ENCODE measurements at regions not wholly inside any gene's neighbourhood (a gene's known extent, or its start where the extent isn't known, plus 50 kb on each side); places are given as distances from the start of the nearest gene placed in this dataset.

DNA sequence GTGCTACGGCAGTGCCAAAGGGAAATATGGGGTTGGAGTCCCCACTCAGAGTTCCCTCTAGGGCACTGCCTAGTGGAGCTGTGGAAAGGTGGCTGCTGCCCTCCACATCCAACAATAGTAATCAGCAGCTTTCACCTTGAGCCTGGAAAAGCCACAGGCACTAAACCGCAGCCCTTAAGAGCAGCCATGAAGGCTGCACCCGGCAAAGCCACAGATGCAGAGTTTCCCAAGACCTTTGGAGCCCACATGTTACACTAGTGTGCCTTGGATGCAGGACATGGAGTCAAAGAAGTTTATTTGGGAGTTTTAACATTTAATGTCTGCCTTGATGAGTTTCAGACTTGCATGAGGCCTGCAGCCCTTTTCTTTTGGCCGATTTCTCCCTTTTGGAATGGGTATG, 91.4 kb upstream of the HSF2 start:
- no peaks in the 10 kb centered on the region for H3K36me3 Mint-ChIP-seq
- no peak overlapping the region for H3K27ac Mint-ChIP-seq
- H3K9ac ChIP-seq = no peak overlapping the region
- TF ChIP-seq EZH2phosphoT487 (IDR thresholded peaks at IDR 0.05) = no peak
- no peak for TF ChIP-seq EZH2 (IDR thresholded peaks at IDR 0.05)
- TF ChIP-seq, protein P1, sequence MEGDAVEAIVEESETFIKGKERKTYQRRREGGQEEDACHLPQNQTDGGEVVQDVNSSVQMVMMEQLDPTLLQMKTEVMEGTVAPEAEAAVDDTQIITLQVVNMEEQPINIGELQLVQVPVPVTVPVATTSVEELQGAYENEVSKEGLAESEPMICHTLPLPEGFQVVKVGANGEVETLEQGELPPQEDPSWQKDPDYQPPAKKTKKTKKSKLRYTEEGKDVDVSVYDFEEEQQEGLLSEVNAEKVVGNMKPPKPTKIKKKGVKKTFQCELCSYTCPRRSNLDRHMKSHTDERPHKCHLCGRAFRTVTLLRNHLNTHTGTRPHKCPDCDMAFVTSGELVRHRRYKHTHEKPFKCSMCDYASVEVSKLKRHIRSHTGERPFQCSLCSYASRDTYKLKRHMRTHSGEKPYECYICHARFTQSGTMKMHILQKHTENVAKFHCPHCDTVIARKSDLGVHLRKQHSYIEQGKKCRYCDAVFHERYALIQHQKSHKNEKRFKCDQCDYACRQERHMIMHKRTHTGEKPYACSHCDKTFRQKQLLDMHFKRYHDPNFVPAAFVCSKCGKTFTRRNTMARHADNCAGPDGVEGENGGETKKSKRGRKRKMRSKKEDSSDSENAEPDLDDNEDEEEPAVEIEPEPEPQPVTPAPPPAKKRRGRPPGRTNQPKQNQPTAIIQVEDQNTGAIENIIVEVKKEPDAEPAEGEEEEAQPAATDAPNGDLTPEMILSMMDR (IDR thresholded peaks at IDR 0.05) = no peak
- H4K20me1 ChIP-seq (ENCODE audit: low read depth) = no peaks in the 10 kb centered on the region
- no peaks in the 10 kb centered on the region for H3K9me3 ChIP-seq (ENCODE audit: low read depth)
- H3K27ac ChIP-seq = no peak overlapping the region
- H3K9me3 Mint-ChIP-seq = peaks cover 8% of the 10 kb centered on the region
- H3K4me3 ChIP-seq = no peak overlapping the region
- H3K36me3 ChIP-seq = no peaks in the 10 kb centered on the region
- no peaks in the 10 kb centered on the region for H3K27me3 Mint-ChIP-seq (ENCODE audit: insufficient read depth, low read depth)
- H3K4me1 ChIP-seq = no peaks in the 10 kb centered on the region
- no peaks in the 10 kb centered on the region for H3F3A ChIP-seq (ENCODE audit: low read depth)
- no peaks in the 10 kb centered on the region for H3K79me2 ChIP-seq (ENCODE audit: low read depth)
- DNase-seq (ENCODE audit: low spot score) = no peak
- H2AFZ ChIP-seq (replicated peaks) = no peak overlapping the region
- no peaks in the 10 kb centered on the region for H3K27me3 ChIP-seq
- no peaks in the 10 kb centered on the region for H3K4me1 Mint-ChIP-seq
- no peak overlapping the region for H3K4me2 ChIP-seq
- no peak overlapping the region for H3K4me3 Mint-ChIP-seq

DNA sequence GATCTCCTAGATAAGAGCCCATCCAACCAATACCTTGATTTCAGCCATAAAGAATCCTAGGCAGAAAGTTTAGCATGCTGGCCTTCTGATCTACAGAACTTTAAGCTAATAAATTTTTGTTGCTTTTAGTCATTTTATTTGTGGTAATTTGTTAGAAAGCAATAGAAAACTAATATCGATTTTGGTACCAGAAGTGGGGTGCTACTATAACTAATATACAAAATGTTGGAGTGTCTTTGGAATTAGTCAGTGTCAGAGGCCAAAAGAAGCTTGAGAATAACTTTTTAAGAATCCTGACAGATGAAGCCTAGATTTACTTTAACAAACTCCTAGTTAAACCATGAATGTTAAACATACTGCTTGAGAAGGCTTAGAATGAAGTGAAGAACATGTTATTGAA, 83.6 kb upstream of the HSF2 start:
- H3K4me2 ChIP-seq = no peak overlapping the region
- Mint-ChIP-seq H3K4me1 (no peaks in the 10 kb centered on the region), H3K27ac (no peak overlapping the region)

GRCh38 chr6:122322824-122323223, 76.6 kb upstream of the HSF2 start:
- no peaks in the 10 kb centered on the region for H3K9me3 ChIP-seq (ENCODE audit: low read depth)
- no peak for TF ChIP-seq EZH2 (IDR thresholded peaks at IDR 0.05)
- no peaks in the 10 kb centered on the region for H3K4me1 ChIP-seq
- no peaks in the 10 kb centered on the region for H3K9me3 Mint-ChIP-seq
- H3K27me3 Mint-ChIP-seq (ENCODE audit: insufficient read depth, low read depth) = peaks cover 2% of the 10 kb centered on the region
- DNase-seq (ENCODE audit: low spot score) = no peak
- no peaks in the 10 kb centered on the region for H4K20me1 ChIP-seq (ENCODE audit: low read depth)
- no peaks in the 10 kb centered on the region for H3F3A ChIP-seq (ENCODE audit: low read depth)
- H3K36me3 ChIP-seq = no peaks in the 10 kb centered on the region
- H3K27me3 ChIP-seq = no peaks in the 10 kb centered on the region
- no peak overlapping the region for H3K4me3 Mint-ChIP-seq
- H2AFZ ChIP-seq (replicated peaks) = no peak overlapping the region
- H3K79me2 ChIP-seq (ENCODE audit: low read depth) = no peaks in the 10 kb centered on the region
- no peaks in the 10 kb centered on the region for H3K4me1 Mint-ChIP-seq
- H3K36me3 Mint-ChIP-seq = no peaks in the 10 kb centered on the region
- H3K4me2 ChIP-seq = no peak overlapping the region
- no peak overlapping the region for H3K27ac ChIP-seq
- no peak overlapping the region for H3K27ac Mint-ChIP-seq
- no peak overlapping the region for H3K4me3 ChIP-seq
- H3K9ac ChIP-seq = no peak overlapping the region

More for the DNA sequence above, 83.6 kb upstream of the HSF2 start:
- Mint-ChIP-seq H3K36me3 (no peaks in the 10 kb centered on the region), H3K9me3 (peaks cover 7% of the 10 kb centered on the region), H3K27me3 (ENCODE audit: insufficient read depth, low read depth) (peaks cover 2% of the 10 kb centered on the region), H3K4me3 (no peak overlapping the region)
- Histone ChIP-seq H3K36me3 (no peaks in the 10 kb centered on the region), H3K27me3 (no peaks in the 10 kb centered on the region), H4K20me1 (ENCODE audit: low read depth) (no peaks in the 10 kb centered on the region), H3K79me2 (ENCODE audit: low read depth) (no peaks in the 10 kb centered on the region), H2AFZ (replicated peaks) (no peak overlapping the region), H3K4me3 (no peak overlapping the region), H3K9me3 (ENCODE audit: low read depth) (peaks cover 7% of the 10 kb centered on the region), H3K9ac (no peak overlapping the region), H3K27ac (no peak overlapping the region), H3F3A (ENCODE audit: low read depth) (no peaks in the 10 kb centered on the region), H3K4me1 (no peaks in the 10 kb centered on the region)
- TF ChIP-seq EZH2 (IDR thresholded peaks at IDR 0.05) = no peak
- TF ChIP-seq, protein P1 (IDR thresholded peaks at IDR 0.05) = no peak
- TF ChIP-seq EZH2phosphoT487 (IDR thresholded peaks at IDR 0.05) = no peak
- no peak for DNase-seq (ENCODE audit: low spot score)

- Histone ChIP-seq H3K27ac (no peak overlapping the region), H3K4me2 (no peak overlapping the region), H2AFZ (replicated peaks) (no peak overlapping the region), H3K9me3 (ENCODE audit: low read depth) (no peaks in the 10 kb centered on the region), H4K20me1 (ENCODE audit: low read depth) (no peaks in the 10 kb centered on the region), H3K36me3 (no peaks in the 10 kb centered on the region), H3K4me1 (no peaks in the 10 kb centered on the region), H3K4me3 (no peak overlapping the region), H3K79me2 (ENCODE audit: low read depth) (no peaks in the 10 kb centered on the region), H3K9ac (no peak overlapping the region), H3F3A (ENCODE audit: low read depth) (no peaks in the 10 kb centered on the region), H3K27me3 (no peaks in the 10 kb centered on the region)
- Mint-ChIP-seq H3K27ac (no peak overlapping the region), H3K4me3 (no peak overlapping the region), H3K27me3 (ENCODE audit: insufficient read depth, low read depth) (peaks cover 2% of the 10 kb centered on the region), H3K4me1 (no peaks in the 10 kb centered on the region), H3K36me3 (no peaks in the 10 kb centered on the region), H3K9me3 (no peaks in the 10 kb centered on the region)
- DNase-seq (ENCODE audit: low spot score) = no peak
- TF ChIP-seq EZH2 (IDR thresholded peaks at IDR 0.05) = no peak
- TF ChIP-seq, protein P1 (IDR thresholded peaks at IDR 0.05) = no peak
- no peak for TF ChIP-seq EZH2phosphoT487 (IDR thresholded peaks at IDR 0.05)
These were observed 76.1 kb upstream of the HSF2 start for GRCh38 chr6:122323361-122323760.

Measured in neural progenitor cell (in vitro differentiated cells).